K562 (cell line): ENCODE measurements at regions not wholly inside any gene's neighbourhood (a gene's known extent, or its start where the extent isn't known, plus 50 kb on each side); places are given as distances from the start of the nearest gene placed in this dataset.

ENCODE experiments used
- ADNP ChIP-seq: fragments of 200-800 bp; sonication (Bioruptor generic); IDR thresholded peaks from 2 replicates; pipeline ENCODE4 v1.6.1; 2016; ENCODE audit warnings: missing genetic modification characterization, missing compliant biosample characterization
- ATF2 ChIP-seq: sonication (generic); formaldehyde crosslinking; IDR thresholded peaks from 2 replicates; pipeline ENCODE4 v1.8.1; 2022; ENCODE audit warnings: missing genetic modification reagents
- BACH1 ChIP-seq: fragments of 200-800 bp; sonication (Bioruptor generic); IDR thresholded peaks from 2 replicates; pipeline ENCODE4 v1.6.1; 2016; ENCODE audit warnings: missing genetic modification characterization, missing compliant biosample characterization
- ERF ChIP-seq: fragments of 450-650 bp; formaldehyde crosslinking; IDR thresholded peaks from 2 replicates; pipeline ENCODE4 v1.4.0; 2020; ENCODE audit warnings: mild to moderate bottlenecking, mixed read lengths
- FOXK2 ChIP-seq, 2 experiments: fragments of 450-650 bp; IDR thresholded peaks in 1 of 2; conservative IDR thresholded peaks in 1 of 2; 2 replicates each; pipeline ENCODE4 v1.6.1; 2016; ENCODE audit warnings: low read depth in 2 of 2, mild to moderate bottlenecking in 1 of 2
- POLR2AphosphoS5 ChIP-seq: IDR thresholded peaks from 2 replicates; pipeline ENCODE4 v1.6.1; 2011; ENCODE audit warnings: mild to moderate bottlenecking, low read depth, low read length, moderate library complexity; ENCODE audit not compliant: control insufficient read depth, insufficient read depth
- RCOR1 ChIP-seq, 2 experiments: IDR thresholded peaks; 2 replicates each; pipeline ENCODE4 v1.6.1; 2012; ENCODE audit warnings: low read depth in 2 of 2, low read length in 2 of 2, borderline replicate concordance in 1 of 2, improper control_type of control experiment in 1 of 2
- TEAD4 ChIP-seq, 2 experiments: sonication (generic) in 1 of 2; formaldehyde crosslinking in 1 of 2; IDR thresholded peaks; 2 replicates each; pipeline versions ENCODE4 v1.6.1 to v1.8.0; 2012 to 2022; ENCODE audit warnings: borderline replicate concordance in 1 of 2, inconsistent platforms in 1 of 2, low read length in 1 of 2, mild to moderate bottlenecking in 1 of 2, missing genetic modification reagents in 1 of 2
- XRCC5 ChIP-seq: fragments of 200-400 bp; formaldehyde crosslinking; IDR thresholded peaks from 2 replicates; pipeline ENCODE4 v1.6.1; 2017; ENCODE audit warnings: low read depth, mild to moderate bottlenecking, low read length
- ZNF696 ChIP-seq: fragments of 250-450 bp; sonication (Bioruptor Pico); conservative IDR thresholded peaks from 2 replicates; pipeline ENCODE4 v1.4.0; 2020; ENCODE audit warnings: mild to moderate bottlenecking, moderate library complexity

- TF ChIP-seq ATF2 (no peak), FOXK2 (conservative IDR thresholded peaks at IDR 0.05 in 1 of 2, IDR thresholded peaks at IDR 0.05 in 1 of 2; ENCODE audit: low read depth in 2 of 2) (no peak), TEAD4 (IDR thresholded peaks at IDR 0.05; ENCODE audit: low read length) (no peak), TEAD4 (CRISPR knock-in tag; IDR thresholded peaks at IDR 0.05; ENCODE audit: borderline replicate concordance) (no peak), POLR2AphosphoS5 (no peak), ERF (CRISPR knock-in tag) (no peak), ADNP (tag) (no peak), ZNF696 (no peak), BACH1 (tag) (no peak), XRCC5 (no peak), RCOR1 (IDR thresholded peaks at IDR 0.05; ENCODE audit: borderline replicate concordance in 1 of 2, low read depth in 2 of 2, low read length in 2 of 2) (no peak)
These were observed 776.8 kb downstream of the PCDH18 start for GRCh38 chr4:136755531-136755916.
